DMS 273 treated with DMSO at 0.1 percent for 48 hours (cell line): ENCODE measurements at regions not wholly inside any gene's neighbourhood (a gene's known extent, or its start where the extent isn't known, plus 50 kb on each side); places are given as distances from the start of the nearest gene placed in this dataset.

Source experiments
- DNase-seq: peaks from one replicate; lab custom pipeline; 2025; lab: John Stamatoyannopoulos, UW

- DNase-seq, result peak; percentile 6
Measured at GRCh38 chr19:46546194-46546896, 50.7 kb upstream of the PNMA8B start.

GRCh38 chr19:46550684-46551083 lies 50.4 kb upstream of the CALM3 start:
- DNase-seq, result no peak

- DNase-seq, result no peak
Measured at GRCh38 chr19:46551164-46551563, 50.0 kb upstream of the CALM3 start.
